ENCODE measurements at regions not wholly inside any gene's neighbourhood (a gene's known extent, or its start where the extent isn't known, plus 50 kb on each side); places are given as distances from the start of the nearest gene placed in this dataset.

DNA sequence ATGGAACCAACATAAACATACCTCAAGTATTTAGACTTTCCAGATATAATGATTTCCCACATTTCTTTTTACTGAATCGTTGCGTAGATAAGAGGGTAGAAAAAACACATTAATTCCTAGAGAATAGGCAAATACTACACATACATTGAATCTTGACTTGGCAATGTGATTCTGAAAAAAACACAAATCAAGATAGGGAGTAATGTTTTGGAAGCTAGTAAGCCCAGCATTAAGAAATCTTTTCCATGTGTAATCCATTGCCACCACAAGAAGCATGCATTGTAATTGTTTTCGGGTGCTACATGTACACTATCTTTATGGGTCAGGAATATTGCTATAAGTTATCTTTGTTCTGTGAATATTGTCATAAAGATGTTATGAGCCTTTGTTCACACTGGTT is 269.8 kb upstream of the PDGFD start:
- CTCF ChIA-PET = no interaction called here

More for the DNA sequence above, 269.8 kb upstream of the PDGFD start:
- Histone ChIP-seq H3K14ac (replicated peaks; ENCODE audit: low read depth, low read length) (no peak overlapping the region), H2AK9ac (replicated peaks; ENCODE audit: low read depth, low read length, poor library complexity) (no peak overlapping the region), H3K79me1 (ENCODE audit: low read depth in 1 of 2, low read length in 2 of 2) (no peaks in the 10 kb centered on the region), H3K4me2 (ENCODE audit: low read depth, low read length) (no peak overlapping the region), H4K8ac (ENCODE audit: low read depth in 2 of 2, low read length in 2 of 2) (no peak overlapping the region), H2BK20ac (ENCODE audit: low read depth, low read length) (no peak overlapping the region), H3K4me3 (ENCODE audit: insufficient read depth, low read depth, low read length) (no peak overlapping the region), H3K56ac (ENCODE audit: extremely low read depth, insufficient read depth, low read length) (no peak overlapping the region), H2BK5ac (ENCODE audit: low read depth, low read length, poor library complexity, severe bottlenecking) (no peak overlapping the region), H4K5ac (ENCODE audit: low read depth, low read length) (no peak overlapping the region), H4K91ac (ENCODE audit: insufficient read depth, low read depth, low read length) (no peak overlapping the region), H4K20me1 (ENCODE audit: insufficient read depth, low read length) (no peaks in the 10 kb centered on the region), H3K23ac (ENCODE audit: low read depth, low read length) (no peak overlapping the region), H3K9ac (ENCODE audit: low read depth, low read length) (no peak overlapping the region), H2BK15ac (ENCODE audit: low read depth, low read length) (no peak overlapping the region), H3K18ac (ENCODE audit: low read depth, low read length) (no peak overlapping the region), H3K27ac (ENCODE audit: insufficient read depth, low read length) (no peak overlapping the region), H2BK120ac (ENCODE audit: low read depth, low read length) (no peak overlapping the region), H3K36me3 (ENCODE audit: control insufficient read depth, insufficient read depth, low read length) (no peaks in the 10 kb centered on the region), H3K4me1 (ENCODE audit: control insufficient read depth, insufficient read depth, low read length) (no peaks in the 10 kb centered on the region), H3K4ac (ENCODE audit: low read depth, low read length) (no peak overlapping the region), H3K9me3 (ENCODE audit: control insufficient read depth, insufficient read depth, low read length) (no peaks in the 10 kb centered on the region), H2AK5ac (ENCODE audit: low read depth, low read length) (no peak overlapping the region), H3K27me3 (ENCODE audit: control insufficient read depth, insufficient read depth, low read length) (no peaks in the 10 kb centered on the region), H3K9me1 (ENCODE audit: insufficient read depth, low read length) (no peaks in the 10 kb centered on the region), H2AFZ (replicated peaks; ENCODE audit: low read length, poor library complexity) (no peak overlapping the region)
- TF ChIP-seq FOS (IDR thresholded peaks at IDR 0.05; ENCODE audit: low read depth, low read length) (no peak), RFX5 (IDR thresholded peaks at IDR 0.05; ENCODE audit: low read depth, low read length) (no peak), RCOR1 (IDR thresholded peaks at IDR 0.05; ENCODE audit: insufficient replicate concordance, low read length) (no peak), BHLHE40 (IDR thresholded peaks at IDR 0.05; ENCODE audit: low read depth, low read length) (no peak), SMC3 (IDR thresholded peaks at IDR 0.05; ENCODE audit: low read depth, low read length) (no peak), MXI1 (IDR thresholded peaks at IDR 0.05; ENCODE audit: borderline replicate concordance, low read depth, low read length) (no peak), MAFK (IDR thresholded peaks at IDR 0.05; ENCODE audit: low read depth, low read length) (no peak), RAD21 (IDR thresholded peaks at IDR 0.05; ENCODE audit: low read length) (no peak), CEBPB (IDR thresholded peaks at IDR 0.05; ENCODE audit: low read depth, low read length) (no peak), MAZ (IDR thresholded peaks at IDR 0.05; ENCODE audit: borderline replicate concordance, low read depth, low read length) (no peak), NFE2L2 (IDR thresholded peaks at IDR 0.05; ENCODE audit: low read depth, low read length) (no peak), POLR2A (IDR thresholded peaks at IDR 0.05; ENCODE audit: low read depth, low read length) (no peak), CHD1 (IDR thresholded peaks at IDR 0.05; ENCODE audit: low read depth, low read length) (no peak)
- TF ChIP-seq, protein P1, sequence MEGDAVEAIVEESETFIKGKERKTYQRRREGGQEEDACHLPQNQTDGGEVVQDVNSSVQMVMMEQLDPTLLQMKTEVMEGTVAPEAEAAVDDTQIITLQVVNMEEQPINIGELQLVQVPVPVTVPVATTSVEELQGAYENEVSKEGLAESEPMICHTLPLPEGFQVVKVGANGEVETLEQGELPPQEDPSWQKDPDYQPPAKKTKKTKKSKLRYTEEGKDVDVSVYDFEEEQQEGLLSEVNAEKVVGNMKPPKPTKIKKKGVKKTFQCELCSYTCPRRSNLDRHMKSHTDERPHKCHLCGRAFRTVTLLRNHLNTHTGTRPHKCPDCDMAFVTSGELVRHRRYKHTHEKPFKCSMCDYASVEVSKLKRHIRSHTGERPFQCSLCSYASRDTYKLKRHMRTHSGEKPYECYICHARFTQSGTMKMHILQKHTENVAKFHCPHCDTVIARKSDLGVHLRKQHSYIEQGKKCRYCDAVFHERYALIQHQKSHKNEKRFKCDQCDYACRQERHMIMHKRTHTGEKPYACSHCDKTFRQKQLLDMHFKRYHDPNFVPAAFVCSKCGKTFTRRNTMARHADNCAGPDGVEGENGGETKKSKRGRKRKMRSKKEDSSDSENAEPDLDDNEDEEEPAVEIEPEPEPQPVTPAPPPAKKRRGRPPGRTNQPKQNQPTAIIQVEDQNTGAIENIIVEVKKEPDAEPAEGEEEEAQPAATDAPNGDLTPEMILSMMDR (conservative IDR thresholded peaks at IDR 0.05; ENCODE audit: low read depth, low read length) = no peak
- TF ChIP-seq, protein P2, sequence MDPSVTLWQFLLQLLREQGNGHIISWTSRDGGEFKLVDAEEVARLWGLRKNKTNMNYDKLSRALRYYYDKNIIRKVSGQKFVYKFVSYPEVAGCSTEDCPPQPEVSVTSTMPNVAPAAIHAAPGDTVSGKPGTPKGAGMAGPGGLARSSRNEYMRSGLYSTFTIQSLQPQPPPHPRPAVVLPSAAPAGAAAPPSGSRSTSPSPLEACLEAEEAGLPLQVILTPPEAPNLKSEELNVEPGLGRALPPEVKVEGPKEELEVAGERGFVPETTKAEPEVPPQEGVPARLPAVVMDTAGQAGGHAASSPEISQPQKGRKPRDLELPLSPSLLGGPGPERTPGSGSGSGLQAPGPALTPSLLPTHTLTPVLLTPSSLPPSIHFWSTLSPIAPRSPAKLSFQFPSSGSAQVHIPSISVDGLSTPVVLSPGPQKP (IDR thresholded peaks at IDR 0.05; ENCODE audit: borderline replicate concordance, low read depth, low read length) = no peak
- TF ChIP-seq, protein P3, sequence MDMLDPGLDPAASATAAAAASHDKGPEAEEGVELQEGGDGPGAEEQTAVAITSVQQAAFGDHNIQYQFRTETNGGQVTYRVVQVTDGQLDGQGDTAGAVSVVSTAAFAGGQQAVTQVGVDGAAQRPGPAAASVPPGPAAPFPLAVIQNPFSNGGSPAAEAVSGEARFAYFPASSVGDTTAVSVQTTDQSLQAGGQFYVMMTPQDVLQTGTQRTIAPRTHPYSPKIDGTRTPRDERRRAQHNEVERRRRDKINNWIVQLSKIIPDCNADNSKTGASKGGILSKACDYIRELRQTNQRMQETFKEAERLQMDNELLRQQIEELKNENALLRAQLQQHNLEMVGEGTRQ (IDR thresholded peaks at IDR 0.05; ENCODE audit: low read depth, low read length) = no peak
- dilution Hi-C loops (cut with HindIII; ENCODE audit: low sequenced_read_pairs, unreplicated experiment) = no loop called here
- no peak for ATAC-seq (ENCODE audit: low read depth)
- intact Hi-C loops (cut with micrococcal nuclease) = no loop called here
- BruUV-seq (replicated peaks) = no TSS peak
- in situ Hi-C loops (cut with MboI; ENCODE audit: low sequenced_read_pairs) = no loop called here
- no peak for DNase-seq
- POLR2A ChIA-PET (ENCODE audit: unreplicated experiment) = no interaction called here
- WGBS, 2 experiments (ENCODE audit: extremely low coverage in 2 of 2, insufficient read length in 1 of 2) = no CpG with 5 or more reads among the region's 3 CpGs

Measured in IMR-90 (cell line).